ENCODE measurements at regions not wholly inside any gene's neighbourhood (a gene's known extent, or its start where the extent isn't known, plus 50 kb on each side); places are given as distances from the start of the nearest gene placed in this dataset.

- Histone ChIP-seq H3K27ac (ENCODE audit: low read depth, low read length) (no peak overlapping the region), H3K27me3 (ENCODE audit: control insufficient read depth in 1 of 2, insufficient read depth in 2 of 2, low read length in 2 of 2) (no peaks in the 10 kb centered on the region), H3K4me1 (ENCODE audit: control insufficient read depth in 1 of 2, insufficient read depth in 2 of 2, low read length in 2 of 2) (no peaks in the 10 kb centered on the region), H3K4me3 (ENCODE audit: low read depth in 1 of 2, low read length in 2 of 2) (no peak overlapping the region), H3K36me3 (ENCODE audit: control insufficient read depth in 1 of 2, insufficient read depth in 2 of 2, low read length in 2 of 2) (no peaks in the 10 kb centered on the region), H3K9ac (ENCODE audit: low read depth in 1 of 2, low read length in 2 of 2) (no peak overlapping the region), H3K9me3 (ENCODE audit: control insufficient read depth in 1 of 2, low read length in 2 of 2) (no peaks in the 10 kb centered on the region)
Observed at GRCh38 chr2:136347981-136348380, 230.0 kb upstream of the CXCR4 start.

- Histone ChIP-seq H3K4me3 (ENCODE audit: low read depth in 1 of 2, low read length in 2 of 2) (no peak overlapping the region), H3K27me3 (ENCODE audit: control insufficient read depth in 1 of 2, insufficient read depth in 2 of 2, low read length in 2 of 2) (no peaks in the 10 kb centered on the region), H3K36me3 (ENCODE audit: control insufficient read depth in 1 of 2, insufficient read depth in 2 of 2, low read length in 2 of 2) (no peaks in the 10 kb centered on the region), H3K27ac (ENCODE audit: low read depth, low read length) (no peak overlapping the region), H3K4me1 (ENCODE audit: control insufficient read depth in 1 of 2, insufficient read depth in 2 of 2, low read length in 2 of 2) (no peaks in the 10 kb centered on the region), H3K9ac (ENCODE audit: low read depth in 1 of 2, low read length in 2 of 2) (no peak overlapping the region), H3K9me3 (ENCODE audit: control insufficient read depth in 1 of 2, low read length in 2 of 2) (no peaks in the 10 kb centered on the region)
Observed at GRCh38 chr2:136344339-136344738, 226.4 kb upstream of the CXCR4 start.

GRCh38 chr2:136342138-136342537 lies 224.2 kb upstream of the CXCR4 start:
- no peak overlapping the region for H3K9ac ChIP-seq (ENCODE audit: low read depth in 1 of 2, low read length in 2 of 2)
- no peaks in the 10 kb centered on the region for H3K9me3 ChIP-seq (ENCODE audit: control insufficient read depth in 1 of 2, low read length in 2 of 2)
- H3K36me3 ChIP-seq (ENCODE audit: control insufficient read depth in 1 of 2, insufficient read depth in 2 of 2, low read length in 2 of 2): no peaks in the 10 kb centered on the region
- H3K4me3 ChIP-seq (ENCODE audit: low read depth in 1 of 2, low read length in 2 of 2): no peak overlapping the region
- no peak overlapping the region for H3K27ac ChIP-seq (ENCODE audit: low read depth, low read length)
- H3K27me3 ChIP-seq (ENCODE audit: control insufficient read depth in 1 of 2, insufficient read depth in 2 of 2, low read length in 2 of 2): no peaks in the 10 kb centered on the region
- no peaks in the 10 kb centered on the region for H3K4me1 ChIP-seq (ENCODE audit: control insufficient read depth in 1 of 2, insufficient read depth in 2 of 2, low read length in 2 of 2)

- Histone ChIP-seq H3K27me3 (ENCODE audit: control insufficient read depth in 1 of 2, insufficient read depth in 2 of 2, low read length in 2 of 2) (no peaks in the 10 kb centered on the region), H3K4me3 (ENCODE audit: low read depth in 1 of 2, low read length in 2 of 2) (no peak overlapping the region), H3K9ac (ENCODE audit: low read depth in 1 of 2, low read length in 2 of 2) (no peak overlapping the region), H3K27ac (ENCODE audit: low read depth, low read length) (no peak overlapping the region), H3K9me3 (ENCODE audit: control insufficient read depth in 1 of 2, low read length in 2 of 2) (no peaks in the 10 kb centered on the region), H3K36me3 (ENCODE audit: control insufficient read depth in 1 of 2, insufficient read depth in 2 of 2, low read length in 2 of 2) (no peaks in the 10 kb centered on the region), H3K4me1 (ENCODE audit: control insufficient read depth in 1 of 2, insufficient read depth in 2 of 2, low read length in 2 of 2) (no peaks in the 10 kb centered on the region)
Observed at GRCh38 chr2:136334967-136335366, 217.0 kb upstream of the CXCR4 start.

GRCh38 chr2:136332436-136333095 lies 214.6 kb upstream of the CXCR4 start:
- no peak overlapping the region for H3K9ac ChIP-seq (ENCODE audit: low read depth in 1 of 2, low read length in 2 of 2)
- H3K4me1 ChIP-seq (ENCODE audit: control insufficient read depth in 1 of 2, insufficient read depth in 2 of 2, low read length in 2 of 2): peaks cover 0 to 3% of the 10 kb centered on the region in 2 donors
- no peaks in the 10 kb centered on the region for H3K36me3 ChIP-seq (ENCODE audit: control insufficient read depth in 1 of 2, insufficient read depth in 2 of 2, low read length in 2 of 2)
- no peaks in the 10 kb centered on the region for H3K9me3 ChIP-seq (ENCODE audit: control insufficient read depth in 1 of 2, low read length in 2 of 2)
- no peak overlapping the region for H3K4me3 ChIP-seq (ENCODE audit: low read depth in 1 of 2, low read length in 2 of 2)
- no peak overlapping the region for H3K27ac ChIP-seq (ENCODE audit: low read depth, low read length)
- no peaks in the 10 kb centered on the region for H3K27me3 ChIP-seq (ENCODE audit: control insufficient read depth in 1 of 2, insufficient read depth in 2 of 2, low read length in 2 of 2)

GRCh38 chr2:136331226-136331625 lies 213.3 kb upstream of the CXCR4 start:
- Histone ChIP-seq H3K9ac (ENCODE audit: low read depth in 1 of 2, low read length in 2 of 2) (no peak overlapping the region), H3K4me3 (ENCODE audit: low read depth in 1 of 2, low read length in 2 of 2) (no peak overlapping the region), H3K4me1 (ENCODE audit: control insufficient read depth in 1 of 2, insufficient read depth in 2 of 2, low read length in 2 of 2) (peaks cover 0 to 12% of the 10 kb centered on the region in 2 donors), H3K36me3 (ENCODE audit: control insufficient read depth in 1 of 2, insufficient read depth in 2 of 2, low read length in 2 of 2) (no peaks in the 10 kb centered on the region), H3K27ac (ENCODE audit: low read depth, low read length) (no peak overlapping the region), H3K27me3 (ENCODE audit: control insufficient read depth in 1 of 2, insufficient read depth in 2 of 2, low read length in 2 of 2) (no peaks in the 10 kb centered on the region), H3K9me3 (ENCODE audit: control insufficient read depth in 1 of 2, low read length in 2 of 2) (no peaks in the 10 kb centered on the region)

GRCh38 chr2:136328207-136328795 lies 210.4 kb upstream of the CXCR4 start:
- peaks cover 0 to 12% of the 10 kb centered on the region in 2 donors for H3K4me1 ChIP-seq (ENCODE audit: control insufficient read depth in 1 of 2, insufficient read depth in 2 of 2, low read length in 2 of 2)

GRCh38 chr2:136327162-136327852 lies 209.4 kb upstream of the CXCR4 start:
- peak overlapping the region in 1 of 2 donors; percentile 3 for H3K9ac ChIP-seq (ENCODE audit: low read depth in 1 of 2, low read length in 2 of 2)
- no peaks in the 10 kb centered on the region for H3K36me3 ChIP-seq (ENCODE audit: control insufficient read depth in 1 of 2, insufficient read depth in 2 of 2, low read length in 2 of 2)
- H3K27me3 ChIP-seq (ENCODE audit: control insufficient read depth in 1 of 2, insufficient read depth in 2 of 2, low read length in 2 of 2): no peaks in the 10 kb centered on the region
- no peak overlapping the region for H3K27ac ChIP-seq (ENCODE audit: low read depth, low read length)
- H3K4me3 ChIP-seq (ENCODE audit: low read depth in 1 of 2, low read length in 2 of 2): peak overlapping the region; percentile 35 to 38
- peaks cover 0 to 12% of the 10 kb centered on the region in 2 donors for H3K4me1 ChIP-seq (ENCODE audit: control insufficient read depth in 1 of 2, insufficient read depth in 2 of 2, low read length in 2 of 2)
- no peaks in the 10 kb centered on the region for H3K9me3 ChIP-seq (ENCODE audit: control insufficient read depth in 1 of 2, low read length in 2 of 2)

More at GRCh38 chr2:136328207-136328795, 210.4 kb upstream of the CXCR4 start:
- no peak overlapping the region for H3K9ac ChIP-seq (ENCODE audit: low read depth in 1 of 2, low read length in 2 of 2)
- H3K27me3 ChIP-seq (ENCODE audit: control insufficient read depth in 1 of 2, insufficient read depth in 2 of 2, low read length in 2 of 2): no peaks in the 10 kb centered on the region
- H3K4me3 ChIP-seq (ENCODE audit: low read depth in 1 of 2, low read length in 2 of 2): no peak overlapping the region
- no peaks in the 10 kb centered on the region for H3K36me3 ChIP-seq (ENCODE audit: control insufficient read depth in 1 of 2, insufficient read depth in 2 of 2, low read length in 2 of 2)
- no peak overlapping the region for H3K27ac ChIP-seq (ENCODE audit: low read depth, low read length)
- no peaks in the 10 kb centered on the region for H3K9me3 ChIP-seq (ENCODE audit: control insufficient read depth in 1 of 2, low read length in 2 of 2)

- Histone ChIP-seq H3K4me3 (ENCODE audit: low read depth in 1 of 2, low read length in 2 of 2) (no peak overlapping the region), H3K9me3 (ENCODE audit: control insufficient read depth in 1 of 2, low read length in 2 of 2) (no peaks in the 10 kb centered on the region), H3K36me3 (ENCODE audit: control insufficient read depth in 1 of 2, insufficient read depth in 2 of 2, low read length in 2 of 2) (no peaks in the 10 kb centered on the region), H3K4me1 (ENCODE audit: control insufficient read depth in 1 of 2, insufficient read depth in 2 of 2, low read length in 2 of 2) (peaks cover 0 to 12% of the 10 kb centered on the region in 2 donors), H3K27me3 (ENCODE audit: control insufficient read depth in 1 of 2, insufficient read depth in 2 of 2, low read length in 2 of 2) (no peaks in the 10 kb centered on the region), H3K9ac (ENCODE audit: low read depth in 1 of 2, low read length in 2 of 2) (no peak overlapping the region), H3K27ac (ENCODE audit: low read depth, low read length) (no peak overlapping the region)
Observed at GRCh38 chr2:136325844-136326331, 207.9 kb upstream of the CXCR4 start.

GRCh38 chr2:136324966-136325365 lies 207.0 kb upstream of the CXCR4 start:
- Histone ChIP-seq H3K9ac (ENCODE audit: low read depth in 1 of 2, low read length in 2 of 2) (no peak overlapping the region), H3K4me3 (ENCODE audit: low read depth in 1 of 2, low read length in 2 of 2) (no peak overlapping the region), H3K36me3 (ENCODE audit: control insufficient read depth in 1 of 2, insufficient read depth in 2 of 2, low read length in 2 of 2) (no peaks in the 10 kb centered on the region), H3K4me1 (ENCODE audit: control insufficient read depth in 1 of 2, insufficient read depth in 2 of 2, low read length in 2 of 2) (peaks cover 0 to 12% of the 10 kb centered on the region in 2 donors), H3K27me3 (ENCODE audit: control insufficient read depth in 1 of 2, insufficient read depth in 2 of 2, low read length in 2 of 2) (no peaks in the 10 kb centered on the region), H3K27ac (ENCODE audit: low read depth, low read length) (no peak overlapping the region), H3K9me3 (ENCODE audit: control insufficient read depth in 1 of 2, low read length in 2 of 2) (no peaks in the 10 kb centered on the region)
